Muscle layer of colon (tissue), 2 donors: ENCODE measurements at regions not wholly inside any gene's neighbourhood (a gene's known extent, or its start where the extent isn't known, plus 50 kb on each side); places are given as distances from the start of the nearest gene placed in this dataset.
A peak's percentile ranks its signal among the peaks of the same experiment; 100 is the strongest.

Source experiments
- H3K27ac ChIP-seq: one replicate; pipeline ENCODE4 v1.7.0; 2013; ENCODE audit warnings: low read depth, mild to moderate bottlenecking, low read length, moderate library complexity
- H3K27me3 ChIP-seq, 2 donors: one replicate each; pipeline ENCODE4 v1.7.0; 2013; ENCODE audit warnings: low read length in 2 of 2, mild to moderate bottlenecking in 2 of 2; ENCODE audit not compliant: insufficient read depth in 2 of 2, control insufficient read depth in 1 of 2
- H3K36me3 ChIP-seq: one replicate; pipeline ENCODE4 v1.7.0; 2013; ENCODE audit warnings: mild to moderate bottlenecking, low read length; ENCODE audit not compliant: insufficient read depth
- H3K4me1 ChIP-seq: one replicate; pipeline ENCODE4 v1.7.0; 2013; ENCODE audit warnings: mild to moderate bottlenecking, low read length; ENCODE audit not compliant: insufficient read depth
- H3K4me3 ChIP-seq, 2 donors: one replicate each; pipeline ENCODE4 v1.7.0; 2013; ENCODE audit warnings: low read length in 2 of 2, low read depth in 1 of 2, mild to moderate bottlenecking in 1 of 2, moderate library complexity in 1 of 2
- H3K9ac ChIP-seq: one replicate; pipeline ENCODE4 v1.7.0; 2013; ENCODE audit warnings: low read length
- H3K9me3 ChIP-seq: one replicate; pipeline ENCODE4 v1.7.0; 2013; ENCODE audit warnings: mild to moderate bottlenecking, low read length
- donor health status: abdominal sarcoma.
- donor health status: Adenocarcinoma of cecum.

DNA sequence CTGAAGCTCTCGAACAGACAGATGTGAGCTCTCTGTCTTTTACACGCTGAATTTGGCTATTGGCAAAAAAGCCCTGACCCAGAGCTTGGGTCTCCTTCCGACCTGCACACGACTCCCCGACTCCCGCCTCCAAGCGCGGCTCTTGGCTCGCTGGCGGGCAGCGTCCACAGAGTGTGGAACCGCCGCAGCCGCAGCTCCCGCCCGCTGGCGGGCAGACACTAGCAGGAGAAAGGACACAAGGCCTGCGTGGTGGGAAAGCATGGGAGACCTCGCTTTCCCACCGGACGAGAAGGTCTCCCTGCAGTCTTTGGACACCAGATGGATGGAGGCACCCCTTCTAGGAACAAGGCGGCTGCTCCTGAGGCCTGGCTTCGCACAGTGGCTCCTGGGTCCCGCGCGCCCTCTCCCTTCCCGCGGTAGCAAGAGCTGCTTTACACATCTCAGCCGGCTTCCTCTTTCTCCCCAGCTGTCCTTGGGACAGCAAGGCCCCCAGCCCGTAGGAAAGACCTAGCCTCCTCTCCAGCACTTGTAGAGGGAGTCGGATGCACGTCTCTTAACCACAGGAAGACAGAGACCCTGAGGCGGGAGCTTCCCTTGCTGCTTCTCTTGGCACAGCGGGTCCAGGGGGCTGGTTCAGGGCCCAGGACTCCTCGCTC, 92.1 kb downstream of the PRKAB2 start:
- no peak overlapping the region for H3K9ac ChIP-seq
- no peaks in the 10 kb centered on the region for H3K36me3 ChIP-seq
- no peak overlapping the region for H3K27ac ChIP-seq
- H3K4me3 ChIP-seq: no peak overlapping the region
- H3K27me3 ChIP-seq: peaks cover 66 to 94% of the 10 kb centered on the region in 2 donors
- H3K4me1 ChIP-seq: peaks cover 12% of the 10 kb centered on the region
- no peaks in the 10 kb centered on the region for H3K9me3 ChIP-seq

DNA sequence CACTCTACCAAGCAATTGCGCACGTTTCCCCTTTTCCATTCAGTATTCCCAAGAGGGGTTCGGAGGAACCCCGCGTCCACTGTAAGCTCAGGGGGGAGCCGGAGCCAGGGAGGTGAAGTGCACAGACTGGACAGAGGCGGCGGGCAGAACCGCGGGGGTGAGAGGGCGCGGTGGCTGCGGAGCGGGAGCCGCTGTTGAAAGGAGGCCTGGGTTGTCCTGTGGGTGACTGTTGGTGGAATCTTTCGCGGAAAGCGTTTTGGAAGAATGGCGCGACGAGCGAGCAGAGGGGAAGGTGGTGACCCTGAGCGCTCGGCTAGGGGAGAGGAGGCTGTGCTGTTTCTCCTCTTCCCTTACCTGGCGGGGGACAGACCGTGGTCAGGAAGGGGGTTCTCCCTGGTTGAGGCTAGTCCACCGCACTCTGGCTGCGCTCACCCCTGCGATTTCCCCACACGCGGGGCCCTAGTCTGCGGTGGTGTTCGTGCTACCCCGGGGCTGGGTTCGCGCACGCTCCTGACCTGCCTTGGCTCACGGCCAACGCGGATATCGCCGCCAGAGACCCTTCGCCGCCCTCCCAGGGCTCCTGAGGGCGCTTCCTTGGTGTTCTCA, 92.8 kb downstream of the PRKAB2 start:
- no peaks in the 10 kb centered on the region for H3K36me3 ChIP-seq
- H3K27me3 ChIP-seq: peaks cover 69 to 92% of the 10 kb centered on the region in 2 donors
- H3K4me3 ChIP-seq: no peak overlapping the region
- H3K9ac ChIP-seq: no peak overlapping the region
- peaks cover 10% of the 10 kb centered on the region for H3K4me1 ChIP-seq
- H3K27ac ChIP-seq: no peak overlapping the region
- no peaks in the 10 kb centered on the region for H3K9me3 ChIP-seq

DNA sequence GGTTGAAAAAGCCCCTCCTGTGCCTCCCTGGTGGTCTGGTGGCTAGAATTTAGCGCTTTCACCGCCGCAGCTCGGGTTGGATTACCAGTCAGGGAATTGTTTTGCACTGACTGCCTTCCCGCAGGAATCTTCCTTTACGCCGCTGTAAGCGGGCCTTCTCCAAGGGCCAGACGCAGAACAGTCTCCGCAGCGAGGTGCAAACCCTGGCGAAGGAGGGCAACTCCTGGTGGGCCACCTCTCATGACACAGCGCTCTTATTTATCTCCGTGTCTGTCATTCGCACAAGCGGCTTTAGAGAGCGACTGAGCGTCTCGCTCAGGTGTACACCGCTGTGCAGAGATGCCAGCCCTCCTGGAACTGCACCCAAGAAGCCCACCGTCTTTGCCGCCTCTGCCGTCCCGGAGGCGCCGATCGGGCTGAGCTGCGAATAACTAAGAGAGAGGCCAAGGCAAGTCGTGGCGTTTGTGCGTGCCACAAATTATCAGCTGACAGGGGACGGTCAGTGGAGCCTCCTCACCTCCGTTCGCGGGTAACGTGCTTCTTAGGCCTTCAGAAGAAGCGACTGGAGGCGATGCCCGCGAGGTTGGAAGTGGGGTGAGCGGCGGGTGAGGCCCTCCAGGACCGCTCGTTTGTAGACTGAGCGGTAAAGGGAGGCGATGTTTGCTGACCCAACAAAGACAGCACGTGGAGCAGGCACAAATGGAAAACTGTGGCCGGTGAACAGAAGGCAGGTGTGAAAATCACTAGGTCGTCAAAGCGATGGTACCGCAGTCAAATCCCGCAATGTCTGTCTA, 93.5 kb downstream of the PRKAB2 start:
- no peak overlapping the region for H3K4me3 ChIP-seq
- no peak overlapping the region for H3K27ac ChIP-seq
- no peak overlapping the region for H3K9ac ChIP-seq
- no peaks in the 10 kb centered on the region for H3K9me3 ChIP-seq
- H3K36me3 ChIP-seq: no peaks in the 10 kb centered on the region
- H3K4me1 ChIP-seq: peaks cover 3% of the 10 kb centered on the region
- H3K27me3 ChIP-seq: peaks cover 65 to 91% of the 10 kb centered on the region in 2 donors

DNA sequence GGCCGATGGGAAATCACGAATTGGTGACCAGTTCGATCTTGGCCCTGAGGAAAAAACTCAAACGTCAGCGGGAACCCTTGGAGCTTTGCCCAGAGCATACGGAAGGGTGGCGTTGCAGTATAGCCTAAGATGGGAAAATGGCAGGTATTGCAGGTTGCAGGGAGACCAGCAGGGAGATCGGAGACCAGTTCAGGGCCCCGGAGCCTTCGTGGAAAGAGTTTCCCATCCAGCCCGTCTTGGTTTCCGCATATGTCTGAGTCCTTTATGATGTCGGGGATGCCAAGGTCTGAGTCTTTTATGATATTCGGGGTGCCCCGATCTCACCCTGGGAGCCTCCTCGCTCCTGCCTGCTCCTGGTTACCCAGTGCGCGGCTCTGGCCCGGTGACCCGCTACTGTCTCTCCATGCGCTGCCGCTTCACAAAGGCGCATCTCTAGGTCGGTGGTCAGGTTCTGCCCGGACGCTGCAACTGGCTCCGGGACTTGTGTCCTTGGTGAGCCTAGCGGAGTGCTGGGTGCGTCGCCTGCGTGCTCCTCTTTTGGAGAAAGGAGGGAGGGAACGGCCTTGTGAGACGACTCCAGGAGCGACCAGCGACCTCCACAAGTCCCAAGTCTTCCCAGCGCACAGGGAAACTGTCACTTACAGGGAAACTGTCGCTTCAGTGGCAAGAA, 94.2 kb downstream of the PRKAB2 start:
- H3K4me3 ChIP-seq: no peak overlapping the region
- peaks cover 65 to 91% of the 10 kb centered on the region in 2 donors for H3K27me3 ChIP-seq

DNA sequence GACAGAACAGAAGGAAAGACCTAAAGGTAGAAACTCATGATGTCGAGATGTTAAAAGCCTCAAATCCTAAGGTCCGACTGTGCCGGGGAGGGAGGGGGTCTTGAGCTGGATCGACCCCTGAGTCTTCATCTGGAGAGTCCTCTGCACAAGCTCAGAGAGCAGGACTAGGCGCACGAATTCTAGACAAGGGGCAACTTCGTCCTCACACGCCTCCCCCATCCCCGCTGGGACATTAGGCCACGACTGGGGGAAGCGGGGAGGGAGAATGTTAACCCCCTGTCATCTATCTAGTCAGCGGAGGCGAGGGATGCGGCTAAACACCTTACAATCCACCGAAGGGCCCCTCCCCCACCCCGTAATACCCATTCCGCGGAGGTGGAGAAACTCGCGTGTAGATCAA, 94.7 kb downstream of the PRKAB2 start:
- H3K4me1 ChIP-seq: peaks cover 4% of the 10 kb centered on the region
- peaks cover 62 to 91% of the 10 kb centered on the region in 2 donors for H3K27me3 ChIP-seq
- H3K27ac ChIP-seq: no peak overlapping the region
- H3K9me3 ChIP-seq: no peaks in the 10 kb centered on the region
- H3K36me3 ChIP-seq: no peaks in the 10 kb centered on the region
- H3K4me3 ChIP-seq: no peak overlapping the region
- no peak overlapping the region for H3K9ac ChIP-seq

More for the DNA sequence above, 94.2 kb downstream of the PRKAB2 start:
- Histone ChIP-seq H3K36me3 (no peaks in the 10 kb centered on the region), H3K27ac (no peak overlapping the region), H3K9ac (no peak overlapping the region), H3K9me3 (no peaks in the 10 kb centered on the region), H3K4me1 (peaks cover 2% of the 10 kb centered on the region)

DNA sequence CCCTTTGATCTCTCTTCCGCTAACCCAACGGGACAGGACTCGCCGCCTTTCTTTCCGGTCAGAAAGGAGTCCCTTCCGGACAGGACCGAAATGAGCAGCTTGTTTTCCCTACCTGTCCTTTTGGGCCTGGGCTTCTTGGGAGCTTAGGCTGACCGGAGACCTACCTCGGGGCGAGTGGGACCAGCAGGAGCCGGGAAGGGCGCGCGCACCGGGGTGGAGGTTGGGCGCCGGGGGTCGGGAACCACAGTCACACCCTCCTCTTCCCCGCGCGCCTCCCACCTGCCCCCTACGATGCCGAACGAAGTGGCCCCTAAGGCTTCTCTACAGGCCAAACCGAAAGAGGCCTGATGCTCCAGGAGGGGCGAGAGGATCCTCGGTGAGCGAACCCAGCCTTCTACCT, 95.2 kb downstream of the PRKAB2 start:
- H3K27me3 ChIP-seq: peaks cover 58 to 91% of the 10 kb centered on the region in 2 donors

DNA sequence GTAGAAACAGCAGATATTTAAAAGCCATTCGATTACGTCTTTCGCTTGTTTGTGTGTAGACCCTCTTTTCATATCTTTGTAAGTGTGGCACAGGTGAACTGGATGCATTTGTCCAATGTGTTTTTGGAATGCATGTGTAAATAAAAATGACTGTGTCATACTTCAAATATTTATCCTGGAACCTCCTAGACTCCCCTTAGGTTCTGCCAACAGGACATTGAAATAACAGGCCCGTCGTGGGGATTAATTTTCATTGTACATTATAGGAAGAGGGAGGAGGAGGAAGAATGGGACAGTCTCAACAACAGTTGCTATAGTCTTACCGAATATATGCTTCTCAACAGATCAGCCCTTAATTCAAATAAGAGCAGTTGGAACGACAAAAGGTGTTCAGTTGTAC, 95.8 kb downstream of the PRKAB2 start:
- peaks cover 57 to 92% of the 10 kb centered on the region in 2 donors for H3K27me3 ChIP-seq
- no peak overlapping the region for H3K27ac ChIP-seq
- H3K4me1 ChIP-seq: peaks cover 4% of the 10 kb centered on the region
- H3K36me3 ChIP-seq: no peaks in the 10 kb centered on the region
- no peak overlapping the region for H3K4me3 ChIP-seq
- H3K9me3 ChIP-seq: no peaks in the 10 kb centered on the region
- H3K9ac ChIP-seq: no peak overlapping the region

More for the DNA sequence above, 95.2 kb downstream of the PRKAB2 start:
- H3K36me3 ChIP-seq: no peaks in the 10 kb centered on the region
- H3K9ac ChIP-seq: no peak overlapping the region
- H3K9me3 ChIP-seq: no peaks in the 10 kb centered on the region
- peaks cover 4% of the 10 kb centered on the region for H3K4me1 ChIP-seq
- H3K27ac ChIP-seq: no peak overlapping the region
- H3K4me3 ChIP-seq: no peak overlapping the region

DNA sequence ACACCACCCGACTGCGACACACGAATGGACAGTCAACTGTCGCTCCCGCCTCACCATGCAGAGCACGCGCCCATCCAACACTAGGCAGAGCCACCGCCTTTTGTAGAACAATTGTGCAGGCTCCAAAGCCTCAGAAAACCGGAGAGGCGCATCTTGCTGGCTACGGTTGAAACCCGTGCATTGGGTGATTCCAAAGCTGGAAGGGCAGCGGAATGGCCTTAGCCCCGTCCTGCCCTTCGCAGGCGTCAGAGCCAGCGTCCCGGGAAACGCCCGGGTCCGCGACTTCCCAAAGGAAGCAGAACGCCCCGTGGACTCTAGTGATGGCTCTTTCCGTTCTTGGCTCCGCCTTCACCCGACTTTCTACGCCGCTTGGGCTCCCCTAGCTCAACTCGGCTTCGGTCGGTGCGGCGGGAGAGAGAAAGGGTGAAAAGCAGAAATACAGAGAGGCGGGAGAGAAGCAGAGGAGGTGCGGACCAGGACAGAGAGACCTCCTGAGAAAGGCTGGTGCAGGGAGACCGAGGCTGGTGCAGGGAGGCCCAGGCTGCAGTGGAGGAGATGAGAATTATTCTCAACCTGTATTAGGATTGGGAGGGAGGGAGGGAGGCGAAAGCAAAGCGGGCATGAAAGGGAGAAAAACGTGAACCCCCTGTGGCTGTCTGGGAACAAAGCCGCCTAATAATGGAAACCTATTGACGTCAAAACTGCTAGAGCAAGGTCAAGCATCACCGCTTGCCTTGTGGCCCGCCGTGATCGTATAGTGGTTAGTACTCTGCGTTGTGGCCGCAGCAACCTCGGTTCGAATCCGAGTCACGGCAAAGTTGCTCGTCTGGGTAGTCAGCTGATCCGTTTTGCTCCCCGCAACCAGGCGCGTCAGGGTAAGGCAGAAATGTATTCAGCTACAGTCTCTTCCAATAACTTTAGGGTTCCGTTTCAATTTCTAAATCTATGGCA, 99.5 kb downstream of the PRKAB2 start:
- H3K4me3 ChIP-seq: peak overlapping the region; percentile 14 to 38
- H3K27me3 ChIP-seq: peaks cover 27 to 56% of the 10 kb centered on the region in 2 donors
- H3K36me3 ChIP-seq: no peaks in the 10 kb centered on the region
- no peaks in the 10 kb centered on the region for H3K9me3 ChIP-seq
- H3K27ac ChIP-seq: no peak overlapping the region
- H3K9ac ChIP-seq: no peak overlapping the region
- peaks cover 4% of the 10 kb centered on the region for H3K4me1 ChIP-seq

DNA sequence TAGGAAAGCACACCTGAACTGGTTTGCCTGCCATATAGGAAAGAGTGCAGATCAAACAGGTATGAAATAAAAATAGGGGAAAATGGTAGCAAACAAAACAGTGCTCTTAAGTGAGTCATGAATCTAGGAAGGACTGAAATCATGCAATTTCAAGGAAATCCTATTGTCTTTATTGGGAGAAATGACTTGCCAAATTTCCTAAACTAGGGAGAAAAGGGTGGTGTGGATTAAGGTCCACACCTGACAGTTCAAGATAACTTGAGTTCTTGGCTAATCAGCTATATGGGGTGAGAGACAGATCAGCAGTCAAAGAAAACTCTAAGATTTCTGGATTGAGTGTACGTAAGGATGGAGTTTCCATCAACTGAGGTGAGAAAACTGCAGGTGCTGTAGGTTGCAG, 101.1 kb downstream of the PRKAB2 start:
- no peak overlapping the region for H3K4me3 ChIP-seq
- no peaks in the 10 kb centered on the region for H3K36me3 ChIP-seq
- H3K4me1 ChIP-seq: peaks cover 4% of the 10 kb centered on the region
- peaks cover 16 to 41% of the 10 kb centered on the region in 2 donors for H3K27me3 ChIP-seq
- no peak overlapping the region for H3K9ac ChIP-seq
- no peaks in the 10 kb centered on the region for H3K9me3 ChIP-seq
- H3K27ac ChIP-seq: no peak overlapping the region

DNA sequence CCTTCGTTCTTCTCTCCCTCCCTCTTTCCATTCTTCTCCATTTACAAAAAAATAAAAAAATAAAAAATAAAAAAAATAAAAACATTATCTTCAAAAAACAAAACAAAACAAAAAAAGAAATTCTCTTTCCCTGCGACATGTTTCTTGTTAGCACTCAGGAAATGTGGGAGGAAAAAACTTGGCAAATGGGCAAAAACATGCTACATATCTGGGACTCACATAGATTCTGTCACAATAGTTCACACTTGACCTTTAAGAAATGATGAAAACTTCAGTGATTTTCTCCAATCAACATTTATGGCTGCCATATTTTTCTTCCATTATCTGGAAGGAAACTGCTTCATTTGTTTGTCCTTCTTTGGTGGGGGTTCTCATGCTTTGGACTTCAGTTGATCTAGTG, 109.3 kb downstream of the PRKAB2 start:
- Histone ChIP-seq H3K27me3 (no peaks in the 10 kb centered on the region), H3K4me3 (no peak overlapping the region), H3K27ac (no peak overlapping the region), H3K9me3 (no peaks in the 10 kb centered on the region), H3K36me3 (no peaks in the 10 kb centered on the region), H3K4me1 (no peaks in the 10 kb centered on the region), H3K9ac (no peak overlapping the region)
